DOHH2 (cell line): ENCODE measurements at regions not wholly inside any gene's neighbourhood (a gene's known extent, or its start where the extent isn't known, plus 50 kb on each side); places are given as distances from the start of the nearest gene placed in this dataset.

Source experiments
- H3F3A ChIP-seq: fragments of 200-600 bp; sonication (generic), shearing (Covaris generic); 2 replicates; pipeline ENCODE4 v1.6.0; 2016; ENCODE audit warnings: antibody characterized with exemption, mild to moderate bottlenecking; ENCODE audit not compliant: control insufficient read depth, insufficient read depth
- H3K27ac ChIP-seq: fragments of 200-600 bp; sonication (generic); 2 replicates; pipeline ENCODE4 v1.5.1; 2014; ENCODE audit warnings: low read depth, mild to moderate bottlenecking, low read length, moderate library complexity
- H3K27me3 ChIP-seq: fragments of 200-600 bp; sonication (generic); 2 replicates; pipeline ENCODE4 v1.6.1; 2014; ENCODE audit warnings: mild to moderate bottlenecking, low read length, mixed read lengths; ENCODE audit not compliant: control insufficient read depth
- H3K36me3 ChIP-seq: fragments of 200-600 bp; sonication (generic); 2 replicates; pipeline ENCODE4 v1.6.1; 2014; ENCODE audit warnings: mild to moderate bottlenecking, low read length, moderate library complexity, mixed read lengths; ENCODE audit not compliant: control insufficient read depth
- H3K4me1 ChIP-seq: fragments of 200-600 bp; sonication (generic); 2 replicates; pipeline ENCODE4 v1.6.1; 2014; ENCODE audit warnings: mild to moderate bottlenecking, low read length, mixed read lengths; ENCODE audit not compliant: control insufficient read depth
- H3K4me2 ChIP-seq: fragments of 200-600 bp; sonication (generic); 2 replicates; pipeline ENCODE4 v1.6.0; 2014; ENCODE audit warnings: mild to moderate bottlenecking, low read length, moderate library complexity
- H3K4me3 ChIP-seq: fragments of 200-600 bp; sonication (generic); 2 replicates; pipeline ENCODE4 v1.5.1; 2014; ENCODE audit warnings: mild to moderate bottlenecking, low read length, mixed read lengths
- H3K79me2 ChIP-seq: fragments of 200-600 bp; sonication (generic); 2 replicates; pipeline ENCODE4 v1.6.1; 2014; ENCODE audit warnings: mild to moderate bottlenecking, low read length, mixed read lengths; ENCODE audit not compliant: control insufficient read depth
- H3K9me2 ChIP-seq: fragments of 200-600 bp; sonication (generic); replicated peaks from 2 replicates; pipeline ENCODE4 v1.6.1; 2014; ENCODE audit warnings: mild to moderate bottlenecking, low read length, mixed read lengths; ENCODE audit not compliant: control insufficient read depth
- H3K9me3 ChIP-seq: fragments of 200-600 bp; sonication (generic); 2 replicates; pipeline ENCODE4 v1.6.1; 2014; ENCODE audit warnings: antibody characterized with exemption, low read length, mixed read lengths; ENCODE audit not compliant: control insufficient read depth, insufficient read depth
- H4K20me1 ChIP-seq: fragments of 200-600 bp; sonication (generic); 2 replicates; pipeline ENCODE4 v1.6.0; 2014; ENCODE audit warnings: low read depth, mild to moderate bottlenecking, antibody characterized with exemption, low read length, moderate library complexity; ENCODE audit not compliant: control insufficient read depth, insufficient read depth
- EZH2phosphoT487 ChIP-seq: fragments of 200-600 bp; sonication (generic); IDR thresholded peaks from 2 replicates; pipeline ENCODE4 v1.6.1; 2017; ENCODE audit warnings: borderline replicate concordance, mild to moderate bottlenecking, antibody characterized with exemption, low read length, moderate library complexity, mixed read lengths
- TF ChIP-seq, protein P1 (sequence below): fragments of 200-600 bp; sonication (generic); IDR thresholded peaks from one replicate; pipeline ENCODE4 v1.5.1; 2014; ENCODE audit warnings: antibody characterized with exemption, mild to moderate bottlenecking, low read depth, low read length; ENCODE audit not compliant: poor library complexity, severe bottlenecking

- Histone ChIP-seq H3K4me2 (no peak overlapping the region), H3K36me3 (no peaks in the 10 kb centered on the region), H3K27ac (no peak overlapping the region), H3K4me3 (no peak overlapping the region), H3K4me1 (peaks cover 5% of the 10 kb centered on the region; the same call in 1 of the 2 replicates), H3F3A (no peaks in the 10 kb centered on the region), H4K20me1 (no peaks in the 10 kb centered on the region), H3K9me2 (no peaks in the 10 kb centered on the region), H3K27me3 (no peaks in the 10 kb centered on the region), H3K9me3 (no peaks in the 10 kb centered on the region), H3K79me2 (no peaks in the 10 kb centered on the region)
- TF ChIP-seq, protein P1, sequence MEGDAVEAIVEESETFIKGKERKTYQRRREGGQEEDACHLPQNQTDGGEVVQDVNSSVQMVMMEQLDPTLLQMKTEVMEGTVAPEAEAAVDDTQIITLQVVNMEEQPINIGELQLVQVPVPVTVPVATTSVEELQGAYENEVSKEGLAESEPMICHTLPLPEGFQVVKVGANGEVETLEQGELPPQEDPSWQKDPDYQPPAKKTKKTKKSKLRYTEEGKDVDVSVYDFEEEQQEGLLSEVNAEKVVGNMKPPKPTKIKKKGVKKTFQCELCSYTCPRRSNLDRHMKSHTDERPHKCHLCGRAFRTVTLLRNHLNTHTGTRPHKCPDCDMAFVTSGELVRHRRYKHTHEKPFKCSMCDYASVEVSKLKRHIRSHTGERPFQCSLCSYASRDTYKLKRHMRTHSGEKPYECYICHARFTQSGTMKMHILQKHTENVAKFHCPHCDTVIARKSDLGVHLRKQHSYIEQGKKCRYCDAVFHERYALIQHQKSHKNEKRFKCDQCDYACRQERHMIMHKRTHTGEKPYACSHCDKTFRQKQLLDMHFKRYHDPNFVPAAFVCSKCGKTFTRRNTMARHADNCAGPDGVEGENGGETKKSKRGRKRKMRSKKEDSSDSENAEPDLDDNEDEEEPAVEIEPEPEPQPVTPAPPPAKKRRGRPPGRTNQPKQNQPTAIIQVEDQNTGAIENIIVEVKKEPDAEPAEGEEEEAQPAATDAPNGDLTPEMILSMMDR: no peak
- TF ChIP-seq EZH2phosphoT487: no peak
These were observed 729.9 kb upstream of the GYPC start for GRCh38 chr2:125925891-125926546.

DNA sequence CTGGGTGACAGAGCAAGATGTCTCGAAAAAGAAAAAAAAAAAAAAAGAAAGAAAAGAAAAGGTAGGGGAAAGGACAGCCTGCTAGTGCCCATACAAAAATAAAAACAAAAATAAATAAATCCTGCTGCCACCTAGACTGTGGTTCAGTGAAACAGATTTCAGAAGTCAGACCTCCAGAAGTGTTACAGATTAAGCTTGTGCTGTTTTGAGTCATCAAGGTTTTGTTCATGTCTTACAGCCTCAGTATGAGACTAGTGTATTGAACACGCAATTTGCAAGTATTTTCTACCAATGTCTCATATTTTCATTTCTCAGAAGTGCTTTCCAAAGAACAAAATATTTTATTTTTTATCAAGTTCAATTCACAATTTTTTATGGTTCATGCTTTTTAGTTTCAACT, 720.4 kb upstream of the GYPC start:
- no peaks in the 10 kb centered on the region for H3K27me3 ChIP-seq
- H3K9me3 ChIP-seq: no peaks in the 10 kb centered on the region
- H3K9me2 ChIP-seq: no peaks in the 10 kb centered on the region
- no peak overlapping the region for H3K27ac ChIP-seq
- H3F3A ChIP-seq: no peaks in the 10 kb centered on the region
- no peaks in the 10 kb centered on the region for H3K36me3 ChIP-seq
- no peak overlapping the region for H3K4me3 ChIP-seq
- no peaks in the 10 kb centered on the region for H4K20me1 ChIP-seq
- TF ChIP-seq EZH2phosphoT487: no peak
- TF ChIP-seq, protein P1: no peak
- no peaks in the 10 kb centered on the region for H3K79me2 ChIP-seq
- H3K4me2 ChIP-seq: no peak overlapping the region
- H3K4me1 ChIP-seq: peaks cover 11% of the 10 kb centered on the region

DNA sequence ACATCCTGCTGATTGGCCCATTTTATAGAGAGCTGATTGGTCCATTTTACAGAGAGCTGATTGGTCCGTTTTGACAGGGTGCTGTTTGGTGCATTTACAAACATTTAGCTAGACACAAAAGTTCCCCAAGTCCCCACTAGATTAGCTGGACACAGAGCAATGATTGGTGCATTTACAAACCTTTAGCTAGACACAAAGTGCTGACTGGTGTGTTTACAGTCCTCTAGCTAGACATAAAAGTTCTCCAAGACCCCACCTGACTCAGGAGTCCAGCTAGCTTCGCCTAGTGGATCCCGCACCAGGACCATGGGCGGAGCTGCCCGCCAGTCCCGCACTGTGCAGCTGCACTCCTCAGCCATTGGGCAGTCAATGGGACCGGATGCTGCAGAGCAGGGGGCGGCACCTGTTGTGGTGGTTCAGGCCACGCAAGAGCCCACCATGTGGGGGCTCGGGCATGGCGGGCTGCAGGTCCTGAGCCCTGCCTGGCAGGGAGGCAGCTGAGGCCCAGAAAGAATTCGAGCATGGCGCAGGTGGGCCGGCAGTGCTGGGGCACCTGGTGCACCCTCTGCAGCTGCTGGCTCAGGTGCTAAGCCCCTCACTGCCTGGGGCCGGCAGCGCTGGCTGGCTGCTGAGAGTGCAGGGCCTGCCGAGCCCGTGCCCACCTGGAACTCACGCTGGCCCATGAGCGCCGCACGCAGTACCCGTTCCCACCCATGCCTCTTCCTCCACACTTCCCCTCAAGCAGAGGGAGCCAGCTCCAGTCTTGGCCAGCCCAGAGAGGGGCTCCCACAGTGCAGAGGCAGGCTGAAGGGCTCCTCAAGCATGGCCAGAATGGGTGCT, 713.2 kb upstream of the GYPC start:
- no peak overlapping the region for H3K27ac ChIP-seq
- H3K79me2 ChIP-seq: no peaks in the 10 kb centered on the region
- no peaks in the 10 kb centered on the region for H3K27me3 ChIP-seq
- H4K20me1 ChIP-seq: no peaks in the 10 kb centered on the region
- H3K9me3 ChIP-seq: peaks cover 8% of the 10 kb centered on the region
- H3K36me3 ChIP-seq: no peaks in the 10 kb centered on the region
- TF ChIP-seq, protein P1: no peak
- TF ChIP-seq EZH2phosphoT487: no peak
- H3K9me2 ChIP-seq: no peaks in the 10 kb centered on the region
- H3K4me1 ChIP-seq: peaks cover 8% of the 10 kb centered on the region
- no peak overlapping the region for H3K4me2 ChIP-seq
- no peaks in the 10 kb centered on the region for H3F3A ChIP-seq
- no peak overlapping the region for H3K4me3 ChIP-seq
